ENCODE measurements at regions not wholly inside any gene's neighbourhood (a gene's known extent, or its start where the extent isn't known, plus 50 kb on each side); places are given as distances from the start of the nearest gene placed in this dataset.

DNA sequence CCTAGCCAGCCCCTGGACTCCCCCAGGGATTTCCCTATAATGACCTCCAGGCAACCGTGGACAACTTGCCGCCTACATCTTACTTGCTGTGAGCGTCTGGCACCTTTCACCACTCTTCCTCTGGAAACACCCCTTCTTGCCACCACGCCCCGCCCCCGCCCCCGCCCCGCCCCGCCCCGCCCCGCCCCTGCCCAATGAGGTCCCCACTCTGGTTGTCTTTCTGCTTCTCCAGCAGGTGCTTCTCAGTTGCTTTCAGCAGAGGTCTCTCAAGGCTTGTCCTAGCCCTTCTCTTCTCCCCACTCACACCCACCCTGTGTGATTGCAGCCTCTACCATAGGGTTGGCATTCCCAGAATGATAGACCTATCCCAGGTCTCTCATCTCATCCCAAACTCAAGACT lies 214.5 kb downstream of the EN1 start:
- Histone ChIP-seq H3K79me2 (ENCODE audit: low read length) (no peaks in the 10 kb centered on the region), H2AFZ (ENCODE audit: low read length) (no peak overlapping the region), H3K27ac (ENCODE audit: low read length) (no peak overlapping the region), H3K4me3 (ENCODE audit: low read length) (no peak overlapping the region), H3K9me2 (replicated peaks; ENCODE audit: insufficient read depth, low read length) (no peaks in the 10 kb centered on the region), H3K9ac (ENCODE audit: low read length) (no peak overlapping the region), H3K4me2 (ENCODE audit: low read depth, low read length, poor library complexity, severe bottlenecking) (no peak overlapping the region), H4K20me1 (ENCODE audit: insufficient read depth, low read depth, low read length) (no peaks in the 10 kb centered on the region), H3K4me1 (ENCODE audit: low read length) (no peaks in the 10 kb centered on the region), H3K36me3 (ENCODE audit: insufficient read depth, low read length) (no peaks in the 10 kb centered on the region), H3K9me3 (ENCODE audit: low read length) (no peaks in the 10 kb centered on the region), H3K27me3 (ENCODE audit: low read length) (no peaks in the 10 kb centered on the region)
- no peak for DNase-seq

DNA sequence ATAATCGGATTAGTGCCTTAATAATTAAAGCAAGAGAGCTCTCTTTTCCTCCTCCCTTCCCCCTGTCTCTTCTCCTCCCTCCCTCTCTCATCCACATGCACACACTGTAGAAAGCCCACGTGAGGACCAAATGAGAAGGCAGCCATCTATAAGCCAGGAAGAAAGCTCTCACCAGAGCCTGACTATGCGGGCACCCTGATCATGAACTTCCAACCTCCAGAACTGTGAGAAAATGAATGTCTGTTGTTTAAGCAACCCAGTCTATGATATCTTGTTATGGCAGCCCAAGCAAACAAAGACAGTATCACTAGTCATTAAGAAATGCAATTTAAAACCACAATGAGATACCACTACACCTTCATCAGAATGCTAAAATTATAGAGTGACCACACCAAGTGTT lies 220.3 kb downstream of the EN1 start:
- Histone ChIP-seq H3K9ac (ENCODE audit: low read length) (no peak overlapping the region), H3K4me2 (ENCODE audit: low read depth, low read length, poor library complexity, severe bottlenecking) (no peak overlapping the region), H3K4me1 (ENCODE audit: low read length) (peaks cover 7% of the 10 kb centered on the region), H3K79me2 (ENCODE audit: low read length) (no peaks in the 10 kb centered on the region), H2AFZ (ENCODE audit: low read length) (no peak overlapping the region), H3K36me3 (ENCODE audit: insufficient read depth, low read length) (no peaks in the 10 kb centered on the region), H3K27me3 (ENCODE audit: low read length) (no peaks in the 10 kb centered on the region), H4K20me1 (ENCODE audit: insufficient read depth, low read depth, low read length) (no peaks in the 10 kb centered on the region), H3K4me3 (ENCODE audit: low read length) (no peak overlapping the region), H3K27ac (ENCODE audit: low read length) (no peak overlapping the region), H3K9me3 (ENCODE audit: low read length) (no peaks in the 10 kb centered on the region), H3K9me2 (replicated peaks; ENCODE audit: insufficient read depth, low read length) (no peaks in the 10 kb centered on the region)
- no peak for DNase-seq

DNA sequence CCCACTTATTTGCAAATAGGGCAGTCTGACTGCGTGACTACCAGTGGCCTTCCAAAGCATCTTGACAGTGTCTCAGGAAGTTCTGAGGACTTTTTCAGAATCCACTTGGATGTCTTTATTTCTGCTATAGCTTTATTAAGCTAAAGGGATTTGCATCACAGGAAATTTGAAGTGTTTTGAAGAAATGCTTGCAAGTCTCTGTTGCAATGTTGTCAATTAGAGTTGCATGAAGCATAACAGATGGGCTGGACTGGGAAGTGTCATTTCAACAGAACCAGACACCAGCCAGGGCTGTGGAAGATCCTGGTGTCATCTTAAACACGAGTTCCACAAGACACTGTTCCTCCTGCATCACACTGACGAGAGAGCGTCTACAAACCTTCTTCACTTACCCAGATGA lies 224.5 kb downstream of the EN1 start:
- Histone ChIP-seq H3K27ac (ENCODE audit: low read length) (no peak overlapping the region), H4K20me1 (ENCODE audit: insufficient read depth, low read depth, low read length) (no peaks in the 10 kb centered on the region), H3K4me3 (ENCODE audit: low read length) (no peak overlapping the region), H3K9ac (ENCODE audit: low read length) (no peak overlapping the region), H3K4me2 (ENCODE audit: low read depth, low read length, poor library complexity, severe bottlenecking) (no peak overlapping the region), H3K4me1 (ENCODE audit: low read length) (peaks cover 7% of the 10 kb centered on the region), H3K9me2 (replicated peaks; ENCODE audit: insufficient read depth, low read length) (no peaks in the 10 kb centered on the region), H3K36me3 (ENCODE audit: insufficient read depth, low read length) (no peaks in the 10 kb centered on the region), H3K27me3 (ENCODE audit: low read length) (no peaks in the 10 kb centered on the region), H3K79me2 (ENCODE audit: low read length) (no peaks in the 10 kb centered on the region), H3K9me3 (ENCODE audit: low read length) (no peaks in the 10 kb centered on the region), H2AFZ (ENCODE audit: low read length) (no peak overlapping the region)
- DNase-seq = no peak

- no peak overlapping the region for H3K27ac ChIP-seq (ENCODE audit: low read length)
- no peak overlapping the region for H3K9ac ChIP-seq (ENCODE audit: low read length)
These were observed 225.3 kb downstream of the EN1 start for GRCh38 chr2:118622108-118622507.

GRCh38 chr2:118618279-118618678 lies 229.2 kb downstream of the EN1 start:
- DNase-seq = no peak
- Histone ChIP-seq H3K4me1 (ENCODE audit: low read length) (peaks cover 4% of the 10 kb centered on the region), H4K20me1 (ENCODE audit: insufficient read depth, low read depth, low read length) (no peaks in the 10 kb centered on the region), H3K79me2 (ENCODE audit: low read length) (no peaks in the 10 kb centered on the region), H3K36me3 (ENCODE audit: insufficient read depth, low read length) (no peaks in the 10 kb centered on the region), H3K9me2 (replicated peaks; ENCODE audit: insufficient read depth, low read length) (no peaks in the 10 kb centered on the region), H3K4me3 (ENCODE audit: low read length) (no peak overlapping the region), H3K27ac (ENCODE audit: low read length) (no peak overlapping the region), H3K27me3 (ENCODE audit: low read length) (no peaks in the 10 kb centered on the region), H3K4me2 (ENCODE audit: low read depth, low read length, poor library complexity, severe bottlenecking) (no peak overlapping the region), H3K9me3 (ENCODE audit: low read length) (no peaks in the 10 kb centered on the region), H2AFZ (ENCODE audit: low read length) (no peak overlapping the region), H3K9ac (ENCODE audit: low read length) (no peak overlapping the region)

More at GRCh38 chr2:118622108-118622507, 225.3 kb downstream of the EN1 start:
- Histone ChIP-seq H4K20me1 (ENCODE audit: insufficient read depth, low read depth, low read length) (no peaks in the 10 kb centered on the region), H3K4me3 (ENCODE audit: low read length) (no peak overlapping the region), H3K9me3 (ENCODE audit: low read length) (no peaks in the 10 kb centered on the region), H3K36me3 (ENCODE audit: insufficient read depth, low read length) (no peaks in the 10 kb centered on the region), H2AFZ (ENCODE audit: low read length) (no peak overlapping the region), H3K9me2 (replicated peaks; ENCODE audit: insufficient read depth, low read length) (no peaks in the 10 kb centered on the region), H3K4me2 (ENCODE audit: low read depth, low read length, poor library complexity, severe bottlenecking) (no peak overlapping the region), H3K79me2 (ENCODE audit: low read length) (no peaks in the 10 kb centered on the region), H3K27me3 (ENCODE audit: low read length) (no peaks in the 10 kb centered on the region), H3K4me1 (ENCODE audit: low read length) (peaks cover 7% of the 10 kb centered on the region)
- no peak for DNase-seq

- Histone ChIP-seq H4K20me1 (ENCODE audit: insufficient read depth, low read depth, low read length) (no peaks in the 10 kb centered on the region), H2AFZ (ENCODE audit: low read length) (no peak overlapping the region), H3K4me3 (ENCODE audit: low read length) (no peak overlapping the region), H3K27me3 (ENCODE audit: low read length) (no peaks in the 10 kb centered on the region), H3K79me2 (ENCODE audit: low read length) (no peaks in the 10 kb centered on the region), H3K4me2 (ENCODE audit: low read depth, low read length, poor library complexity, severe bottlenecking) (no peak overlapping the region), H3K9me2 (replicated peaks; ENCODE audit: insufficient read depth, low read length) (no peaks in the 10 kb centered on the region), H3K9me3 (ENCODE audit: low read length) (no peaks in the 10 kb centered on the region), H3K4me1 (ENCODE audit: low read length) (no peaks in the 10 kb centered on the region), H3K36me3 (ENCODE audit: insufficient read depth, low read length) (no peaks in the 10 kb centered on the region), H3K9ac (ENCODE audit: low read length) (no peak overlapping the region), H3K27ac (ENCODE audit: low read length) (no peak overlapping the region)
- no peak for DNase-seq
These were observed 231.0 kb downstream of the EN1 start for GRCh38 chr2:118616432-118616831.

DNA sequence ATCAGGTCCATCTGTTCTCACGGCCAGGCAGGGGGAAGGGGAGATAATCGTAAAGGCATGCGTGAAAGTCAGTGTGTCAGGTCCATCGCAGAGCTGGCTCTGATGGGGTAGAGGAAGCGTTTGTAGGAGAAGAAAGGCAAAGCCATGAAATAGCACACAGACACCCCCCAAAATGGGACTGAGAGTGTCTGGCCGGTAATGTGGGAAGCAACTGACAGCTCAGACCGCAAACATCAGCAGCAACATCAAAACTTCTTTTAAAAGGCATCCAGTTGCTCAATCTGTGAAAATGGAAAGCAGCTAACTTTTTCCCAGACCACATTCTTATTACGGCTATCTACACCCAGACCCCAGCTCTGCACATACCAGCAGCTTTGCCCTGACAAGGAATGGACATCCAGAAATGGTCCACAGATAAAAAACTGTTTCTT lies 232.6 kb downstream of the EN1 start:
- DNase-seq = no peak
- no peak overlapping the region for H3K27ac ChIP-seq (ENCODE audit: low read length)
- H3K4me1 ChIP-seq (ENCODE audit: low read length) = no peaks in the 10 kb centered on the region
- H3K27me3 ChIP-seq (ENCODE audit: low read length) = no peaks in the 10 kb centered on the region
- no peak overlapping the region for H3K4me2 ChIP-seq (ENCODE audit: low read depth, low read length, poor library complexity, severe bottlenecking)
- no peaks in the 10 kb centered on the region for H3K79me2 ChIP-seq (ENCODE audit: low read length)
- H4K20me1 ChIP-seq (ENCODE audit: insufficient read depth, low read depth, low read length) = no peaks in the 10 kb centered on the region
- H3K9ac ChIP-seq (ENCODE audit: low read length) = no peak overlapping the region
- no peak overlapping the region for H2AFZ ChIP-seq (ENCODE audit: low read length)
- H3K9me2 ChIP-seq (replicated peaks; ENCODE audit: insufficient read depth, low read length) = no peaks in the 10 kb centered on the region
- no peaks in the 10 kb centered on the region for H3K36me3 ChIP-seq (ENCODE audit: insufficient read depth, low read length)
- no peak overlapping the region for H3K4me3 ChIP-seq (ENCODE audit: low read length)
- H3K9me3 ChIP-seq (ENCODE audit: low read length) = no peaks in the 10 kb centered on the region

GRCh38 chr2:118613737-118614136 lies 233.7 kb downstream of the EN1 start:
- Histone ChIP-seq H4K20me1 (ENCODE audit: insufficient read depth, low read depth, low read length) (no peaks in the 10 kb centered on the region), H3K4me1 (ENCODE audit: low read length) (no peaks in the 10 kb centered on the region), H3K4me3 (ENCODE audit: low read length) (no peak overlapping the region), H2AFZ (ENCODE audit: low read length) (no peak overlapping the region), H3K36me3 (ENCODE audit: insufficient read depth, low read length) (no peaks in the 10 kb centered on the region), H3K9ac (ENCODE audit: low read length) (no peak overlapping the region), H3K9me2 (replicated peaks; ENCODE audit: insufficient read depth, low read length) (no peaks in the 10 kb centered on the region), H3K27ac (ENCODE audit: low read length) (no peak overlapping the region), H3K27me3 (ENCODE audit: low read length) (no peaks in the 10 kb centered on the region), H3K4me2 (ENCODE audit: low read depth, low read length, poor library complexity, severe bottlenecking) (no peak overlapping the region), H3K79me2 (ENCODE audit: low read length) (no peaks in the 10 kb centered on the region), H3K9me3 (ENCODE audit: low read length) (no peaks in the 10 kb centered on the region)
- DNase-seq = no peak

DNA sequence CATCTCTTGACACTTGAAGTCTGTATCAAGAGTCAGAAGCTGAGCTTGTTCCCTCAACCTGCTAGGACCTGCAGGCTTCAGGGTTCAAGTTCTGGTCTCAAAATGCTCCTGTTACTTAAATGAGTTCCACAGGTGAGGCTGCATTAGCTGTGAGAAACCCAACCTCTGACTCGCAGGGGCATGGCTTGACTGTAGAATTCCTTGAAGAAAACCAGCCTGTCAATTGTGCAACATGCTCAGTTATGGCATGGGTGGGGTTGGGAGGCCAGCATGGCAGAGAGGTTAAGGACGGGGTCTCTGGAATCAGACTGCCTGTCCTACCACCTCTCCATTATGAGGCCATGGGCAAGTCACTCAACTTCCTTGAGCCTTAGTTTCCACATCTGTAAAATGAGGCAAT lies 235.8 kb downstream of the EN1 start:
- no peaks in the 10 kb centered on the region for H3K36me3 ChIP-seq (ENCODE audit: insufficient read depth, low read length)
- no peaks in the 10 kb centered on the region for H3K9me2 ChIP-seq (replicated peaks; ENCODE audit: insufficient read depth, low read length)
- H3K9ac ChIP-seq (ENCODE audit: low read length) = no peak overlapping the region
- no peaks in the 10 kb centered on the region for H3K9me3 ChIP-seq (ENCODE audit: low read length)
- no peaks in the 10 kb centered on the region for H3K79me2 ChIP-seq (ENCODE audit: low read length)
- H3K4me2 ChIP-seq (ENCODE audit: low read depth, low read length, poor library complexity, severe bottlenecking) = no peak overlapping the region
- no peak overlapping the region for H3K27ac ChIP-seq (ENCODE audit: low read length)
- no peaks in the 10 kb centered on the region for H3K4me1 ChIP-seq (ENCODE audit: low read length)
- H2AFZ ChIP-seq (ENCODE audit: low read length) = no peak overlapping the region
- DNase-seq = no peak
- no peak overlapping the region for H3K4me3 ChIP-seq (ENCODE audit: low read length)
- H3K27me3 ChIP-seq (ENCODE audit: low read length) = no peaks in the 10 kb centered on the region
- H4K20me1 ChIP-seq (ENCODE audit: insufficient read depth, low read depth, low read length) = no peaks in the 10 kb centered on the region

Data from Karpas-422 (cell line).